ENCODE measurements at regions not wholly inside any gene's neighbourhood (a gene's known extent, or its start where the extent isn't known, plus 50 kb on each side); places are given as distances from the start of the nearest gene placed in this dataset.

DNA sequence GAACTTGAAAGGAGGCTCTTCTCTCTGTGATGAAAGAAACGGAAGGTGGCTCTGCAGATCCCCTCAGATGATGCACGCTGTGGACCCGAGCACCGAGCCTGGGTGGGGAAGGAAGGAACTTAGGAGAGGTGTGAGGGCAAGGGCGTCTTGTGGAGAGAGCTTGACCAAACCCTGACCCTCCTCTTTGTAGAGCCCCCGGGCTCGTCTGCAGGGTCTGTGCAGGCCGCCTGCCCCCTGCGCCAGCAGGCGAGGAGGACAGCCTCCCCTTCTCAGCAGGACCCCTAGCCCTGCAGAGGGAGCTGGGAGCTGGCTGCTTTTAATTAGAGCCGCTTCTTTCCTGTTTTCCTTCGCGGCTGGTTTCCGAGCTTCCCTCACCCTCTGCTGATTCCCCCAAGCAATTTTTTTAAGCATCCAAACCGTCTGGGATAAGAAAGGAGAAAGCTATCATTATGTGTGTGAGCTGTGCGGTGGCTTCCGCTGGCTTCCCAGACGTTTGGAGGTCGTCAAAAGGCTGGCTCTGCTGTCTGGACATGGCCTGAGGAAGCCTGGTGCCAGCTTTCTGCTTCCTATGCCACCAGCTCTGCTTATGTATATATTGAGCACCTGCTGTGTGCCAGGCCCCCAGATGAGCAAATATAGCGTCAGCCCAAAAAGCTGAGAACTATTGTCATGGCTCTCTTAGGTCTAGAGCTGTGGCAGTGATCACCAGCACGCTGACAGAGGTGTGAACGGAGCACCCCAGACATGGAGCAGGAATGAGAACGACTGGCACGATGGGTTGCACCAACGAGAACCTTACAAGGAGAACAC, 160.2 kb upstream of the IRF2BP2 start:
- H3K27ac ChIP-seq (replicated peaks), result peak overlapping the region; percentile 99

GRCh38 chr1:234769284-234769985, 159.5 kb upstream of the IRF2BP2 start:
- TF ChIP-seq, protein P1, sequence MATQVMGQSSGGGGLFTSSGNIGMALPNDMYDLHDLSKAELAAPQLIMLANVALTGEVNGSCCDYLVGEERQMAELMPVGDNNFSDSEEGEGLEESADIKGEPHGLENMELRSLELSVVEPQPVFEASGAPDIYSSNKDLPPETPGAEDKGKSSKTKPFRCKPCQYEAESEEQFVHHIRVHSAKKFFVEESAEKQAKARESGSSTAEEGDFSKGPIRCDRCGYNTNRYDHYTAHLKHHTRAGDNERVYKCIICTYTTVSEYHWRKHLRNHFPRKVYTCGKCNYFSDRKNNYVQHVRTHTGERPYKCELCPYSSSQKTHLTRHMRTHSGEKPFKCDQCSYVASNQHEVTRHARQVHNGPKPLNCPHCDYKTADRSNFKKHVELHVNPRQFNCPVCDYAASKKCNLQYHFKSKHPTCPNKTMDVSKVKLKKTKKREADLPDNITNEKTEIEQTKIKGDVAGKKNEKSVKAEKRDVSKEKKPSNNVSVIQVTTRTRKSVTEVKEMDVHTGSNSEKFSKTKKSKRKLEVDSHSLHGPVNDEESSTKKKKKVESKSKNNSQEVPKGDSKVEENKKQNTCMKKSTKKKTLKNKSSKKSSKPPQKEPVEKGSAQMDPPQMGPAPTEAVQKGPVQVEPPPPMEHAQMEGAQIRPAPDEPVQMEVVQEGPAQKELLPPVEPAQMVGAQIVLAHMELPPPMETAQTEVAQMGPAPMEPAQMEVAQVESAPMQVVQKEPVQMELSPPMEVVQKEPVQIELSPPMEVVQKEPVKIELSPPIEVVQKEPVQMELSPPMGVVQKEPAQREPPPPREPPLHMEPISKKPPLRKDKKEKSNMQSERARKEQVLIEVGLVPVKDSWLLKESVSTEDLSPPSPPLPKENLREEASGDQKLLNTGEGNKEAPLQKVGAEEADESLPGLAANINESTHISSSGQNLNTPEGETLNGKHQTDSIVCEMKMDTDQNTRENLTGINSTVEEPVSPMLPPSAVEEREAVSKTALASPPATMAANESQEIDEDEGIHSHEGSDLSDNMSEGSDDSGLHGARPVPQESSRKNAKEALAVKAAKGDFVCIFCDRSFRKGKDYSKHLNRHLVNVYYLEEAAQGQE (IDR thresholded peaks at IDR 0.05; ENCODE audit: insufficient replicate concordance, low read depth), result no peak
- TF ChIP-seq POLR2AphosphoS5 (IDR thresholded peaks at IDR 0.05; ENCODE audit: low read depth) (no peak), SPI1 (IDR thresholded peaks at IDR 0.05; ENCODE audit: borderline replicate concordance, low read depth) (no peak), CTCF (IDR thresholded peaks at IDR 0.05; ENCODE audit: insufficient read depth, low read length) (no peak)
- no peak overlapping the region; the same call in 1 of the 2 replicates for H3K27ac ChIP-seq (replicated peaks)
- H3K4me3 ChIP-seq (replicated peaks; ENCODE audit: insufficient read depth, low read length), result no peak overlapping the region
- DNase-seq (ENCODE audit: low read depth in 1 of 2, low spot score in 1 of 2), result no peak
- no peaks in the 10 kb centered on the region for H3K27me3 ChIP-seq (ENCODE audit: insufficient read depth, poor library complexity, severe bottlenecking)

More for the DNA sequence above, 160.2 kb upstream of the IRF2BP2 start:
- Histone ChIP-seq H3K4me3 (replicated peaks; ENCODE audit: insufficient read depth, low read length) (no peak overlapping the region), H3K27me3 (ENCODE audit: insufficient read depth, poor library complexity, severe bottlenecking) (no peaks in the 10 kb centered on the region)
- TF ChIP-seq POLR2AphosphoS5 (IDR thresholded peaks at IDR 0.05; ENCODE audit: low read depth) (no peak), GABPA (IDR thresholded peaks at IDR 0.05; ENCODE audit: low read depth) (no peak), SPI1 (IDR thresholded peaks at IDR 0.05; ENCODE audit: borderline replicate concordance, low read depth) (no peak), CTCF (IDR thresholded peaks at IDR 0.05; ENCODE audit: insufficient read depth, low read length) (no peak)
- TF ChIP-seq, protein P1 (IDR thresholded peaks at IDR 0.05; ENCODE audit: insufficient replicate concordance, low read depth), result no peak
- DNase-seq (ENCODE audit: low read depth in 1 of 2, low spot score in 1 of 2), result no peak

DNA sequence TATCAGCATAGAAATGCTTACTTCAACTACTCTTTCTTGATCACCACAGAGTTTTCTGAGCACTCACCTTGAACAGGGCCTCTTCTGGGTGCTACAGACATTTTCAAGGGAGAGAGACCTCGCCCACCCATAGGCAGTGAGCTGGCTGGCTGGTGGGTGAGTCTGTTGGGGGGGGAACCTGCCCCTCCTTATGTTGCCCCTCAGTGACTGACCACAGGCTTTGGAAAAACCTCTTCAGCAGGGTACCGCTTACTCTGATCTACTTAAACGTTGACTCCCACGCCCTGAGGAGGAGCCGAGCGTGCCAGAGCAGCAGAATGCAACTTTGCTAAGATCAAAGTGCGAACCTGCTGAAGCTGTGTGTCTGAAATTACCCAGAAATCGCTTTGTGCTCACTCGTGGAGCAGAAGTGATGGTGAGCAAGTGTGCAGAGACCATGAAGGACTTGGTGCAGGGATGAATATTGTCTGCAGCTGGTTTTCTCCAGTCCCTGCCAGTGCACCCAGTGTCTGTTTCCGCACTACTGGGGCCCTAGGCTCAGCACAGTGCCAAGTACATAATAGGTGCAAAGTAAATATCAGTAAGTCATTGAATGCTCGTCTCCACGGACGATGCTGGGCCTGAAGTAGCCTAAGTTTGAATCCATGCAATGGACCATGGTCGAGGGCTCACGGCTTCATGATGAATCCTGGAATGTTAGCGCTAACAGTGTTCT, 158.7 kb upstream of the IRF2BP2 start:
- no peak for DNase-seq (ENCODE audit: low read depth in 1 of 2, low spot score in 1 of 2)
- TF ChIP-seq GABPA (IDR thresholded peaks at IDR 0.05; ENCODE audit: low read depth) (no peak), SPI1 (IDR thresholded peaks at IDR 0.05; ENCODE audit: borderline replicate concordance, low read depth) (no peak), CTCF (IDR thresholded peaks at IDR 0.05; ENCODE audit: insufficient read depth, low read length) (no peak), POLR2AphosphoS5 (IDR thresholded peaks at IDR 0.05; ENCODE audit: low read depth) (no peak)
- TF ChIP-seq, protein P1 (IDR thresholded peaks at IDR 0.05; ENCODE audit: insufficient replicate concordance, low read depth), result no peak
- Histone ChIP-seq H3K4me3 (replicated peaks; ENCODE audit: insufficient read depth, low read length) (no peak overlapping the region), H3K27ac (replicated peaks) (peak overlapping the region; percentile 14; the same call in 1 of the 2 replicates), H3K27me3 (ENCODE audit: insufficient read depth, poor library complexity, severe bottlenecking) (no peaks in the 10 kb centered on the region)

Data from HL-60 (cell line).